ENCODE measurements at regions not wholly inside any gene's neighbourhood (a gene's known extent, or its start where the extent isn't known, plus 50 kb on each side); places are given as distances from the start of the nearest gene placed in this dataset.

GRCh38 chr15:36359286-36359685 is 220.1 kb upstream of the CDIN1 start:
- Histone ChIP-seq H3K4me3 (replicated peaks in 1 of 3; ENCODE audit: insufficient read depth in 1 of 3, low read depth in 2 of 3, low read length in 3 of 3) (no peak overlapping the region), H3K4me2 (ENCODE audit: low read depth, low read length) (no peak overlapping the region), H3K4me1 (ENCODE audit: insufficient read depth, low read length) (no peaks in the 10 kb centered on the region), H3K9me3 (ENCODE audit: low read length) (no peaks in the 10 kb centered on the region), H4K20me1 (ENCODE audit: insufficient read depth, low read length) (no peaks in the 10 kb centered on the region), H2AFZ (ENCODE audit: low read length) (no peak overlapping the region), H3K9ac (ENCODE audit: insufficient read depth, low read depth, low read length) (no peak overlapping the region), H3K27me3 (ENCODE audit: control insufficient read depth in 1 of 2, insufficient read depth in 2 of 2, low read length in 2 of 2) (no peaks in the 10 kb centered on the region), H3K27ac (ENCODE audit: extremely low read length, insufficient read depth, low read length) (no peak overlapping the region), H3K79me2 (ENCODE audit: insufficient read depth, low read length) (no peaks in the 10 kb centered on the region), H3K36me3 (replicated peaks in 1 of 2; ENCODE audit: control insufficient read depth in 1 of 2, insufficient read depth in 2 of 2, low read length in 2 of 2) (no peaks in the 10 kb centered on the region)
- in situ Hi-C loops (cut with HindIII; ENCODE audit: extremely low pct_ligation_motif_present, low pct_unique_long_range_greater_than_20kb) = no loop called here
- intact Hi-C loops (cut with micrococcal nuclease; ENCODE audit: unreplicated experiment) = no loop called here
- ATAC-seq (no peak), FAIRE-seq (no peak), DNase-seq (ENCODE audit: low spot score) (no peak)
- CTCF ChIA-PET (ENCODE audit: low intra/inter-chr PET ratio, low total read pairs) = no interaction called here
- BruUV-seq (replicated peaks) = no TSS peak
- POLR2A ChIA-PET = no interaction called here
- 10% methylated on average over 3 of the region's 4 CpGs for WGBS (ENCODE audit: low lambda C conversion rate)
- TF ChIP-seq KIAA2018 (CRISPR knock-in tag; IDR thresholded peaks at IDR 0.05; ENCODE audit: borderline replicate concordance) (no peak), ZNF33A (CRISPR knock-in tag; IDR thresholded peaks at IDR 0.05; ENCODE audit: borderline replicate concordance) (no peak), TSC22D2 (CRISPR knock-in tag; IDR thresholded peaks at IDR 0.05; ENCODE audit: borderline replicate concordance) (no peak), KDM4B (CRISPR knock-in tag; IDR thresholded peaks at IDR 0.05) (no peak), HHEX (CRISPR knock-in tag; IDR thresholded peaks at IDR 0.05) (no peak), POLR2G (IDR thresholded peaks at IDR 0.05; ENCODE audit: low read depth, low read length) (no peak), RFX3 (CRISPR knock-in tag; IDR thresholded peaks at IDR 0.05) (no peak), SNRNP70 (IDR thresholded peaks at IDR 0.05; ENCODE audit: low read depth, low read length) (no peak), STAT5B (CRISPR knock-in tag; IDR thresholded peaks at IDR 0.05) (no peak), MYPOP (CRISPR knock-in tag; IDR thresholded peaks at IDR 0.05) (no peak), PAX8 (CRISPR knock-in tag; IDR thresholded peaks at IDR 0.05; ENCODE audit: borderline replicate concordance) (no peak), KDM6A (CRISPR knock-in tag; IDR thresholded peaks at IDR 0.05; ENCODE audit: low read depth) (no peak), THAP11 (CRISPR knock-in tag; IDR thresholded peaks at IDR 0.05) (no peak), ZIK1 (CRISPR knock-in tag; IDR thresholded peaks at IDR 0.05; ENCODE audit: borderline replicate concordance, low read depth) (no peak), ZZZ3 (CRISPR knock-in tag; IDR thresholded peaks at IDR 0.05; ENCODE audit: borderline replicate concordance) (no peak), MIER2 (CRISPR knock-in tag; IDR thresholded peaks at IDR 0.05) (no peak)

Measured in HepG2 (cell line).